Stimulated activated CD8-positive, alpha-beta memory T cell treated with anti-CD3 and anti-CD28 coated beads, Interleukin-2, amount 100 ng/mL, for 1 hour (primary cell): ENCODE measurements at regions not wholly inside any gene's neighbourhood (a gene's known extent, or its start where the extent isn't known, plus 50 kb on each side); places are given as distances from the start of the nearest gene placed in this dataset.

Experiments used
- DNase-seq, 2 donors: peaks; one replicate each; pipeline ENCODE4 v3.0.0-alpha.2; 2020; ENCODE audit warnings: low read depth in 2 of 2

- no peak for DNase-seq
These were observed 380.6 kb upstream of the C2CD4B start for GRCh38 chr15:62545467-62546227.

GRCh38 chr15:62546628-62547027 is 381.5 kb upstream of the C2CD4B start:
- no peak for DNase-seq

GRCh38 chr15:62547584-62547983 is 382.5 kb upstream of the C2CD4B start:
- DNase-seq: no peak

- DNase-seq: no peak
These were observed 384.4 kb upstream of the C2CD4B start for GRCh38 chr15:62549345-62549970.

GRCh38 chr15:62550106-62550505 is 385.0 kb upstream of the C2CD4B start:
- no peak for DNase-seq

- no peak for DNase-seq
These were observed 387.4 kb upstream of the C2CD4B start for GRCh38 chr15:62552444-62552843.

GRCh38 chr15:62553911-62554563 is 389.0 kb upstream of the C2CD4B start:
- no peak for DNase-seq

GRCh38 chr15:62558640-62559380 is 393.7 kb upstream of the C2CD4B start:
- no peak for DNase-seq

- DNase-seq: no peak
These were observed 394.3 kb upstream of the C2CD4B start for GRCh38 chr15:62559381-62559733.

GRCh38 chr15:62561059-62561519 is 396.0 kb upstream of the C2CD4B start:
- DNase-seq: no peak

GRCh38 chr15:62561571-62561970 is 396.5 kb upstream of the C2CD4B start:
- DNase-seq: no peak

GRCh38 chr15:62564886-62565633 is 400.0 kb upstream of the C2CD4B start:
- no peak for DNase-seq

GRCh38 chr15:62565634-62566026 is 400.5 kb upstream of the C2CD4B start:
- no peak for DNase-seq

- DNase-seq: no peak
These were observed 401.2 kb upstream of the C2CD4B start for GRCh38 chr15:62566248-62566647.

- no peak for DNase-seq
These were observed 402.4 kb upstream of the C2CD4B start for GRCh38 chr15:62567501-62567900.

GRCh38 chr15:62568004-62568403 is 402.9 kb upstream of the C2CD4B start:
- DNase-seq: no peak

GRCh38 chr15:62568702-62569101 is 403.6 kb upstream of the C2CD4B start:
- no peak for DNase-seq

- no peak for DNase-seq
These were observed 404.6 kb upstream of the C2CD4B start for GRCh38 chr15:62569460-62570404.

GRCh38 chr15:62570405-62570783 is 405.3 kb upstream of the C2CD4B start:
- DNase-seq: no peak

- DNase-seq: no peak
These were observed 406.0 kb upstream of the C2CD4B start for GRCh38 chr15:62571072-62571471.
